H1 (cell line): ENCODE measurements at regions not wholly inside any gene's neighbourhood (a gene's known extent, or its start where the extent isn't known, plus 50 kb on each side); places are given as distances from the start of the nearest gene placed in this dataset.

Experiments
- BACH1 ChIP-seq: IDR thresholded peaks from 2 replicates; pipeline ENCODE4 v1.6.1; 2012; ENCODE audit warnings: low read length, improper control_type of control experiment
- POLR2A ChIP-seq, 2 experiments: IDR thresholded peaks; 1 replicate in 1 of 2; 2 replicates in 1 of 2; pipeline ENCODE4 v1.6.1; 2011; ENCODE audit warnings: low read depth in 2 of 2, low read length in 2 of 2, mild to moderate bottlenecking in 2 of 2; ENCODE audit errors: control extremely low read depth in 1 of 2
- TAF7 ChIP-seq: optimal IDR thresholded peaks from 2 replicates; pipeline ENCODE3; 2011; ENCODE audit warnings: low read depth, mild to moderate bottlenecking, inconsistent platforms, low read length, moderate library complexity, borderline replicate concordance
- TEAD4 ChIP-seq: IDR thresholded peaks from 2 replicates; pipeline ENCODE4 v1.6.1; 2012; ENCODE audit warnings: low read depth, low read length, inconsistent platforms, mixed read lengths

DNA sequence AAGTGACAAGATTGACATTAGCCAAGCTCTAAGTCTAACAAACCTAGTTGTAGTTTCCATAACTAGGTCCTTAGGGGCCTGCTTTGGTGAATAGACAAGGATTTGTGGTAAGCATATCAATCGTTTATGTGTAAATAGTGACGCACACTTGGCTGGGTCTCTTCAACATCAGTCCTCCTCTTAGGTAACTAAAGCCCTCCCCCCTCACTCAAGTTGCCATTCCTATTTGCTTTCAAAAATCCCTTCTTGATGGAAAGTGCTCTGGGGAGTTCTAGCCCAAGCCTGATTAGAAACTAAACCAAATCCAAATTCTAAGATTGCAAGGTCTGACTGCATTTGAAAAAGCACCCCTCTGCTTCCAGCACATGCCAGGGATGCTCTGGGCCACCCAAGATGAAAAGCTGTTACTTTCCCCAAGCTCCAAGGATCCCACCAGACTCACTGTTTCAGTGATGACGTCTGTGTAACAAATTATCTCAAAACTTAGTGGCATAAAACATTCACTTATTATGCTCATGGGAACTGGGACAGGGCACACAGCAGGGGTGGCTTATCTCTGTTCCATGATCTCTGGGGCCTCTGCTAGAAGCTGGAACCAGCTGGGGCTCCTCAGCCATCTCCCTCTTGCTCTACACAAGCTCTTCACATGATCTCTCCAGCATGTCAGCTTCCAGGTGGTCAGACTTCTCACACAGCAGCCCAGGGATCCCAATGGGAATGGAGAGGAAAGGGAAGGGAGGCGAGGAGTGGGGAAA lies 74.1 kb downstream of the RRAGC start (continued):
- no peak for TF ChIP-seq TAF7
- no peak for TF ChIP-seq TEAD4
- no peak for TF ChIP-seq BACH1
- TF ChIP-seq POLR2A (IDR thresholded peaks at IDR 0.05; ENCODE audit: control extremely low read depth in 1 of 2, low read depth in 2 of 2, low read length in 2 of 2), result no peak
